NCI-H2227 treated with DMSO at 0.1 percent for 48 hours (cell line): ENCODE measurements at regions not wholly inside any gene's neighbourhood (a gene's known extent, or its start where the extent isn't known, plus 50 kb on each side); places are given as distances from the start of the nearest gene placed in this dataset.
"Not testable (repeated sequence)": the region's sequence is repeated elsewhere in the genome, so short reads cannot be mapped to it uniquely, and the experiment has no call there.

Experiments
- DNase-seq: peaks from one replicate; lab custom pipeline; 2025; lab: John Stamatoyannopoulos, UW

DNA sequence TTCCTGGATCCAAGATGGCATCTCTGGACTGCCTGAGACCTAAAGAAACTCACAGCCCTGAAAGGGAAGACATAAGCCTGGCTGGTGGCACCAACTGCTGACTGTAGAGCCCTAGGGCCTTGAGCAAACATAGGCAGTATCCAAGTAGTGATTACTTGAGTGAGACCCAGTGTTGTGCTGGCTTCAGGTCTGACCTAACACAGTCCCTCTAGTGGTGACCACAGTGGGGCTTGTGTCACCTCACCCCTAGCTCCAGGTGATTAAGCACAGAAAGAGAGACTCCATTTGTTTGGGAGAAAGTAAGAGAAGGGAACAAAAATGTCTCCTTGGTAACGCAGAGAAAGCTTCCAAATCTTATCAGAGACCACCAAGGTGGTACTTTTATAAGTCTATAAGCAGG, 496.3 kb upstream of the HTR2C start:
- DNase-seq: no peak

DNA sequence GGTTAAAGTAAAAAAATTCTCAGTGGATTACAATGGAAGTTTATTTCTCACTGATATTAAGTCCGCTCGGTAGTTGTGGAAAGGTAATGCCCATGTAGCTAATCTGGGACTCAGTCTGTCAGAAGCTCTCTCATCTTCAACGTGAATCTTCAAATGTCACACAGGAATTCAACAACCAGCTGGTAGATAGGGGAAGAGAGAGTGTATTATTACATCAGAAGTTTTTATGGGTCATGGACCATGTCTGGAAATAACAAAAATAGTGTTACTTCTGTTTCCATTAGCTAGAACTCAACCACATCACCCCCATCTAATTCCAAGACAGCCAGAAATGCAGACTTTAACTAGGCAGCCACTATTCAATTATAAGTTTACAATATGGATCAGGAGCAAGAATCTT, 506.1 kb upstream of the HTR2C start:
- DNase-seq: no peak

DNA sequence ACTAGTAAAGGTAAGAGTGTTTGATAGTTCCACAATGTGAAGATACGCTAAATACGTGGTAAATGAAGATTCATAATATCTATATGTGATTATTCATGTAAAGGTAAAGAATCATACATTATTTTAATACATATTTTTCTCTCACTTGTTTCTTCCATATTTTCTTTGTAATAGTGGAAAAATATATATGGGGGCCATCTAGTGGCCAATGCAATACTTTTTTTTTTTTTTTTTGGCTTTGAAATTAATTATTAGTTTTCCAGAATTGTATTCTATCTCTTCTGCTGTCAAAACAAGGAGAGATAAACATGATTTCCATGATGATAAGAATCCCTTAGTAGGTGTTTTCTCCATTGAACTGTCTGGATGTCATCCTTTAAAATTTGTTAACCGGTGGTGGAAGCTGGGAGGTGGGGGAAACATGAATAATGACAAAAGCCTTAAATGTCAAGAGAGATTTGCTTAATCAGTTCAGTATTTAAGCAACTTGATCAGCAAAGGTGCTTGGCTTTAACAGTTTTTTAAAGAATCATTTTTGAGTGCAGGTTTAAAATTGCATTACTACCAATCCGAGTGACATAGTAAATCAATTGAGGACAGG, 508.7 kb upstream of the HTR2C start:
- DNase-seq: no peak

DNA sequence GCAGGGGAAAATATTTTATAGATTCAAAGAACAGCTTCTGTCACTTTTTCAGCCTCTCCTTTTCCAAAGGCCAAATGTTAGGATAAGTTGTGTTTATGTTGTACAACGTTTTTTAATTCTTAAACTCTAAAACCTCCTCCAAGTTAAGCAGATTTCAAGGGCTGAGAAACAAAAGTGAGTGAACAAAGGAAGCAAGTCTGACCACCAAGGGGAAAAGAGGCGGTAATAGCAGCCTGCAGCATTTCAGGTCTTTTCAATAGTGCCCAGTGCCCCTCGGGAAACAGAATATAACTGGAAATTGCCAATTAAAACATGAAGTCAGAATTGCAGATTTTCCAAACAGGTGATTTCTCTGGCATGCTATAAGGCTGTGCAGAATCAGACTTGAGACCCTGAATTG, 510.0 kb upstream of the HTR2C start:
- DNase-seq: no peak

DNA sequence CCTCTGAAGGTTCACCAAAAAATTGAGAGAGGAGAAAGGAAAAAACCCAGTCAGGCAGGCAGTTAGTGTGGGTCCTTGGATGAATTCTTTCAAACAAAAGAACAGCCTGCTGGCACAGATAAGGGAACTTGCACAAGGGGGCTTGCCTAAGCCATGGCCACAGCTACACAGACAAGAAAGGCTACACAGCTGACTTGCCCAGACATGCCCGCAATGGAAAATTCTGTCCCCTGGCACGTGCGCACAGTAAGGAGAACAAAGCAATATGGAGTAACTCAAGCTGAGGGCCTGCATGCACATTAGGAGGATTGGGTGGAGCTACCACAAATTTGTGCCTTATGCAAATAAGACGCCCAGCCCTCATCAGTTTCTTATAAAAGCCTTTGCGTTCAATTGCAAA, 512.5 kb upstream of the HTR2C start:
- no peak for DNase-seq

DNA sequence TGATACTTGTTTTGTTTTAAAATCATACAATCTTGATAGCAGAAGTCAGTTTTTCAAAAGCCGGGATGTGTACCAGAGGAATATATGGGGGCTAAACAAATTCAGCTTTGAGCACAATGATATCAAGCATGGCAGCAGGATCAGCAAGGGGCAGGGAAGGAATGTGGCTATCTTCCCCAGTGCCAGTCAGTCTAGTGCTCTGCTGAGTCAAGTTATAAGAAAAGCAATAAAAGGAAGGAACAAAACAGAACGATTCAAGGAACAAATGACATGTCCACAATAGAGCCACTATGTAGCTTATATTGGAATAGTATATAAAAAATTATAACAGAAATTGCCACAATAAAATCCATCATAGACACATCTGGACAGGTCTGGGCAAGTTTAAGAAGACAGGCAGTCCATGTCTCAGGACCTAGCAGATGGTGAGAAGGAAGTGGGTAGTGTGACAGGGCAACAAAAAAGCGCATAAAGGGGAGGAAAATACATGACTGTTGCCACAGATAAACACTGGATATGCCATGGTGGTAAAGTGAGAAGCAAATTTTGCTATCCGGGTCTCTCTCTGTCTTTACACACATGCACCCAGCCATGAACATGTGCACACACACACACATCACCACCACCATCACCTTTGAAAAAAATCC, 518.2 kb upstream of the HTR2C start:
- no peak for DNase-seq

DNA sequence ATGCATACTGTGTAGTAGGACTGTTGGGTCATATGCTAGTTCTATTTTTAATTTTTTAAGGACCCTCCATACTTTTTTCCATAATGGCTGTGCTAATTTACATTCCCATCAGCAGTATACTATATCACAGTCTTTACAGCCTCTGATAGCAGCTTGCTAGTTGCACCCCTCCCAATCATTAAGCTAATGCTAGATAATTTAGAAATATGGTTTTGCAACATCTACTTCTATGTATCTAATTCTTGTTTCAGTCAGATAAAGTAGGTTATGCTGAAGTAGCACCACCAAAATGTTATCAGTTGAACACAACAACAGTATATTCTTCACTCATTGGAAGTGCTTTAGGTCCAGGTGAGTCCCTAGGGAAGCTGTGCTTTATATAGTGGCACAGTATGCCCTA, 522.7 kb upstream of the HTR2C start:
- no peak for DNase-seq

DNA sequence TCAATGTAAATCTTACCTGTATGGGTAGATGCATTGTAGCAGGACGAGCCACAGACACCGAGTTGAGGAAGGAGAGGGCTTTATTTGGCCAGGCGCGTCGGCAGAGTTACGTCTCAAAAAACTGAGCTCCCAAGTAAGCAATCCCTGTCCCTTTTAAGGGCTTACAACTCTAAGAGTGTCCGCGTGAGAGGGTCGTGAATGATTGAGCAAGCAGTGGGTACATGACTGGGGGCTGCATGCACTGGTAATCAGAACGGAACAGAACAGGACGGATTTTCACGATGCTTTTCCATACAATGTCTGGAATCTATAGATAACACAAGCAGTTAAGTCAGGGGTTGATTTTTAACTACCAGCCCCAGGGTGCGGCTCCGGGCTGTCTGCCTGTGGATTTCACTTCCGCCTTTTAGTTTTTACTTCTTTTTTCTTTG, 524.9 kb upstream of the HTR2C start:
- no peak for DNase-seq

DNA sequence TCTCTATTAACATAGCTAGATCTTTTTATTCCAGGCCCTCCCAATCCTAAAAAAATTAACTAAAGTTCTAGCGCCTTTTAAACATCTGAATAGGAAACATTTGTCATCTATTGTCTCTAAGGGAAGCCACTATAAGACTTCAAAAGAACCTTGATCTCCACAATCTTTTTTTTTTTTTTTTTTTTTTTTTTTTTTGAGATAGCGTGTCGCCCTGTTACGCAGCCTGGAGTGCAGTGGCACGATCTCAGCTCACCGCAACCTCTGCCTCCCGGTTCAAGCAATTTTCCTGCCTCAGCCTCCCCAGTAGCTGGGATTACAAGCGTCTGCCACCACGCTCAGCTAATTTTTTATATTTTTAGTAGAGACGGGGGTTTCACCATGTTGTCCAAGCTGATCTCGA, 526.5 kb upstream of the HTR2C start:
- DNase-seq: not testable (repeated sequence)

DNA sequence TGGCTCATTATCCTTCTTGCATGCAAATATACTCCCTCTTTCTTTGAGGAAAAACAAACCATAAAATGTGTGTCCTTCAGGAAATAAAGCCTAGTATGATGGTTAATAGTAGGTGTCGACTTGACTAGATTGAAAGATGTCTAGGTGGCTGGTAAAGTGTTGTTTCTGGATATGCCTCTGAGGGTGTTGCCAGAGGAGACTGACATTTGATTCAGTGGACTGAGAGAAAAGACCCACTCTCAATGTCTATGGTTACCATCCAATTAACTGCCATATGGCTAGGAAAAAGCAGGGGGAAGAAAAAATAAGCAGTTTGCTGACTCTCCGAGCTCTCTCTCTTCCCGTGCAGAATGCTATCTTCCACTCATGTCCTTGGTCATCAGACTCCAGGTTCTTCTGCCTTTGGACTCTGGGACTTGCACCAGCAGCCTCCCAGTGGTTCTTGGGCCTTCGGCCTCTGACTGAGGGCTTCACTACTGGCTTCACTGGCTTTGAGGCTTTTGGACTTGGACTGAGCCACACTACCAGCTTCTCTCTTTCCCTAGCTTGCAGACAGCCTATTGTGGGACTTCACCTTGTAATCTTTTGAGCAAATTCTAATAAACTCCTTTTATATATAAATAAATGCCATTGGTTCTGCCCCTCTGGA, 532.1 kb upstream of the HTR2C start:
- DNase-seq: no peak

DNA sequence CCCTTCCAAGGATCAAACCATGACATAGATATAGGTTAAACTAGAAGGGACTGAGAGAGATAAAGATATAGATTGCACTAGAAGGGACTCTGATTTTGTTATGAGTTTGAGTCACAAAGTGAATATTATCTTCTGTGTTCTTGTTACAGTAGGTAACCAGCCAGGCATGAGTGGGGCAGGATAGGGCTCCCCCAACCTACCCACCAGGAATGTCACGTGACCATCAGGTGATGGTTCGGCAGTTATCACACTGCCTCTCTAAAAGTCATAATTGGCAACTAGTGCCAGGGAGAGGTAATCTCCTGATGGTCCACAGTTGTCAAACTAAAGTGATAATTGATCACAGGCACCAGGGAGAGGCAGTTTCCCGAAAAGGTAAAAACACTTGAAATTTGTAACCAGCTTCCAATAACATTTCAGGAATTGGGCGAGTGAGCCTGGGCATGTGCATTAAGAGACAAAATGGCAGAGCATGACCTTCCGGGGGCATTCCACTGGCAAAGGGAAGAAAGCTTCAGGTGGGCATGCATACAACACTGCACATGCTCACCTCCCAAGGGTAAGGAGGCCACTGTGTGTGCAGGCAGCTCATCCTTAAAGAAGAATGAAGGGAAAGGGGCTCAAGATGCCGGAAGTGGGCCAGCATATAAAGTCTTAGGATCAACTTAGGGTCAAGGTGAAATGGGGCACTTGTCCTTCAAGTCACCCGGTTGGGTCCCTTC, 533.6 kb upstream of the HTR2C start:
- no peak for DNase-seq

DNA sequence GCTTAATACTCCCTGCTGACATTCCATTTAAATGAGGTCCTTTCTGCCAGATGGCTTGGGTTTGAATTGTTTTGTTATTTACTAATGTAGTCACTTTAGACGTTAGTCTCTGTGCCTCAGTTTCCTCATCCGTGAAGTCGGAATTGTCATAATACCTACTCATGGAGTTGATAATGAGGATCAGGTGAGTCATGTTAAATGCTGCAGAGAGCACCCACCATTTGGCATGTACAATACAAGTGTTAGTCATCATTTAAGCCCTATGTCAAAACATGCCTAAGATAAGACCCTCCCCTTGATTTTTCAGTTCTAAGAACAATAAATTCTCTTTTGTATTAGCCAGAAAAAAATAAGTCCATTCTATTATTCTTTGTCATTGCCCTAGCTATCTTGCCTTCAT, 534.8 kb upstream of the HTR2C start:
- DNase-seq: no peak

DNA sequence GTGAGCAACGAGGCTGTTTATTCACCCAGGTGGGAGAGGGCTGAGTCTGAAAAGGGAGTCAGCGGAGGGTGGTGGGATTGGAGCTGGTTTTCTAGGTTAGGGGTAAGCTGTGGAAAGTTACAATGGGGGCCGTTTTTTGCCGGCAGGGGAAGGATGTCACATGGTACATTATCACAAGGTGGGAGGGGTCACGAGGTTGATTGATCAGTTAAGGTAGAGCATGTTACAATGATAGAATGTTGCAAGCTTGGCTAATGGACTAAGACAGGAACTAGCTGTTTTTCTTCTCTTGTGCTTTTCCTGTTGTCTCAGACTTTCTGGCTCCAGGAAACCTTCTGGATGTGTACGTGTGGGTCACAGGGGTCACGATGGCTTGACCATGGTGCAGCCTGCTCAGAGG, 536.3 kb upstream of the HTR2C start:
- DNase-seq: no peak

DNA sequence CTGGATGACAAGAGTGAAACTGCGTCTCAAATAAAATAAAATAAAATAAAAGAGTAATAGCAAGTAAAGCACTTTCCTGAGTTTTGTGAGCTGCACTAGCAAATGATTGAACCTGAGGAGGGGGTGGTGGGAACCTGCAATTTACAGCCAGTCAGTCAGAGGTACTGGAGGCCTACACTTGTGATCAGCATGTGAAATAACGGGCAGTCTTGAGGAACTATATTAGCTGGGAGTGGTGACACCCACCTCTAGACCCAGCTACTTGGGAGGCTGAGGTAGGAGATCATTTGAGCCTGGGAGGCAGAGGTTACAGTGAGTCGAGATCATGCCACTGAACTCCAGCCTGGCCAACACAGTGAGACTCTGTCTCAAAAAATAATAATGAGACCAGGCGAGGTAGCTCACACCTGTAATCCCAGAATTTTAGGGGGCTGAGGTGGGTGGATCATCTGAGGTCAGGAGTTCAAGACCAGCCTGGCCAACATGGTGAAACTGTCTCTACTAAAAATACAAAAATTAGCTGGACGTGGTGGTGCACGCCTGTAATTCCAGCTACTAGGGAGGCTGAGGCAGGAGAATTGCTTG, 537.1 kb upstream of the HTR2C start:
- DNase-seq: no peak

DNA sequence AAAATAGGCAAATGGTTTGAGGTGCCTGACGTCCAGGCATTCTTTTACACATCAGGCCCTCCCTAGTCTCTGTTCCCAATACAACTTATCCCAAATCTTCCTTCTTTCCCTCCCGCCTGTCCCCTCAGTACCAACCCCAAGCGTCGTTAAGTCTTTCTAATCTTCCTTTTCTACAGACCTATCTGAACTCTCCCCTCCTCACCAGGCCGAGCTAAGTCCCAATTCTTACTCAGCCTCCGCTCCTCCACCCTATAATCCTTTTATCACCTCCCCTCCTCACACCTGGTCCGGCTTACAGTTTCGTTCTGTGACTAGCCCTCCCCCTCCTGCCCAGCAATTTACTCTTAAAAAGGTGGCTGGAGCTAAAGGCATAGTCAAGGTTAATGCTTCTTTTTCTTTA, 542.4 kb upstream of the HTR2C start:
- not testable (repeated sequence) for DNase-seq

DNA sequence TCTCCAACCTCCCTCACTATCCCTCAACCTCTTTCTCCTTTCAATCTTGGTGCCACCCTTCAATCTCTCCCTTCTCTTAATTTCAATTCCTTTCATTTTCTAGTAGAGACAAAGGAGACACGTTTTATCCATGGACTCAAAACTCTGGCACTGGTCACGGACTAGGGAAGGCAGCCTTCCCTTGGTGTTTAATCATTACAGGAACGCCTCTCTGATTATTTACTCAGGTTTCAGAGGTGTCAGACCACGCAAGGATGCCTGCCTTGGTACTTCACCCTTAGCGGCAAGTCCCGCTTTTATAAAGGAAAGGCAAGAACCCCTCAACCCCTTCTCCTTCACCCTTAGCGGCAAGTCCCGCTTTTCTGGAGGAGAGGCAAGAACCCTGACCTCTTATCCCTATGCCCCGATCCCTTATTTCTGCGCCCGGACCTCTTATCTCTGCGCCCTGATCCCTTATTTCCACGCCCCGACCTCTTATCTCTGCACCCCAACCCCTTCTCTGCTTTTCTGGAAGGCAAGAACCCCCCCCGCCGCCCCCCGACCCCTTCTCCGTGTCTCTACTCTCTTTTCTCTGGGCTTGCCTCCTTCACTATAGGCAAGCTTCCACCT, 543.1 kb upstream of the HTR2C start:
- DNase-seq: not testable (repeated sequence)

DNA sequence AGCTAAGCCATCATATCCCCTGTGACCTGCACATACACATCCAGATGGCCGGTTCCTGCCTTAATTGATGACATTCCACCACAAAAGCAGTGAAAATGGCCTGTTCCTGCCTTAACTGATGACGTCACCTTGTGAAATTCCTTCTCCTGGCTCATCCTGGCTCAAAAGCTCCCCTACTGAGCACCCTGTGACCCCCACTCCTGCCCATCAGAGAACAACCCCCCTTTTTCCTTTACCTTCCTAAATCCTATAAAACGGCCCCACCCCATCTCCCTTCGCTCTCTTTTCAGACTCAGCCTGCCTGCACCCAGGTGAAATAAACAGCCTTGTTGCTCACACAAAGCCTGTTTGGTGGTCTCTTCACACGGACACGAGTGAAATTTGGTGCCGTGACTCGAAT, 543.8 kb upstream of the HTR2C start:
- DNase-seq: not testable (repeated sequence)

DNA sequence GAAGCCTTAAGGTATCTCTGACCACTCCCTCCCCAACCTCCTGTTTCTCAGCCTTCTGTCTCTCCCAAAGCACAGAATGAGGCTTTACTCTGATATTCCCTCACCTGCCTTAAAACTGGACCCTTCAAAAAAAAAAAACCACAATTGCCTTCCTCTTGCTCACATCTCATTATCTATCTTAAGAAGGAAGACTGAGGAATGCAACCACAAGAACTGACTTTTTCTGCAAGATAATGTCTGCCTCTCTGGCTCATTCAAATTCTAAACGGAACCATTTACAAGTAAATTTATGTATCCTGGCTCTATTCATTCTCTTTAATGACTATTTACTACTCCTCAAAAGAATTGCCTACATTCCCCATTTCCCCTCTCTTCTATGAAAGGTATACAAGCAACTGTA, 545.5 kb upstream of the HTR2C start:
- DNase-seq: no peak

DNA sequence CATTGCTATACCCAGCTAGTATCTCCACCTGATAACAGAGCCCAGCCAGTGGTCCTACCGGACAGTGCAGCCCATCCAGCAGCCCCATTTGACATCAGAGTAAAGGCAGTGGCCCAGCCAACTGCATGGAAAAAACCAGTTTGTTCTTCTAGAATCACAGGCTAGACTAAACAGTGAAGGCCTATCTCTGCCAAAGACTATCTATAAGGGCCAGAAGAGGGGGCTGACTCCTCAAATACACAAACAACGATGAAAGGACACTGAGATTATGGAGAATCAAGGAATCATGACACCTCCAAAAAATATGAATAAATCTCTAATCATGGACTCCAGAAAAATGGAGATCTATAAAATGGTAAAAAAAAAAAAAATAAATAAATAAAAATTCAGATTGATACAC, 546.4 kb upstream of the HTR2C start:
- DNase-seq: no peak

DNA sequence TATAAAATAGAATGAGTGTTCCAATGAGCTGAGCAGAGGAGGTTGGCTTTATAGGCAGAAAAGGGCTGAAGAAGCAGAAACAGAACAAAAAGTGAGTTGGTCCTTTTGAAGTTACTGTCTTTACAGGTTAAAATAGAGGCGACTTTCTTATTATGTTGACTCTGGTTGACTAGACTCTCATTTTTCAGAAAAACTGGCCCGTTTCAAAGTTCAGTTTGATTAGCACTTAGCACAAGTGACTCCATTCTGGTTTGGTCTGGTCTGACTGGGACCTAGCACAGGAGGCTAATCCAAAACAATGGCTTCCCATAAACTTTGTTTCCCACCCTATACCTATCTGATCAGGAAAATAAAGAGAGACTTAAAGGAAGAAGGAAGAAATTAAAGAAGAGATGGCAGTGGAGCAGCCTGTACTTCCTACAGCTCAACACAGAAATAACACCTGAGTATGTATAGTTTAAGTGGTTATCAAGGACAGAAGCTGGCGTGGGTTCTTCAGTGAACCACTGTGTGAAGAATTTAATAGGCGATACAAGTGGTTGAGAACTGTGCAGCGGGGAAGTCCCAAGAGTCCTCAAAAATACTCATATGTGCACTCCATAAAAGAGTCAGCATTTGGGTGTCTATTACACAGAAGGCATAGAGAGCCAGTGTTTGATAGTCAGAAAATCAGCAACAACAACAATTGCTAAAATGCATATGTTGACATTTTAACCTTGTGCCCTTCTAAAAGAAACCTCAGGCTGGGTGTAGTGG, 554.8 kb upstream of the HTR2C start:
- DNase-seq: no peak

DNA sequence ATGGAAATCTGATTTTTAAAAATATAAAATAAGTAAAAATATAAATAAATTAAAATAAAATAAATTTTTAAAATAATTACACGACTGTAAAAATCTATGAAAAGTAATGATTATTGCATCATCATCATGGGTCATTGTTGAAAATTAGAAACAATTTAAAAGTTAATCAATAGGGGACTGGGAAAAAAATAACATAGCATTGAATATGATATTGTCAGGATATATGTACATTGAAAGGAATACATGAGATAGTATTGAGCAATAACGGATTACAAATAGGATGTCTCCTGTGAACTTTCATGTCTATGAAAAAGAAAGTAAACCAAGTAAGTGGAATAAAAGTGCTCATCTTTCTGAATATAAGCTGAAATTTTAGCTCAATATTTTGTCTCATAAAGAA, 566.8 kb upstream of the HTR2C start:
- no peak for DNase-seq

DNA sequence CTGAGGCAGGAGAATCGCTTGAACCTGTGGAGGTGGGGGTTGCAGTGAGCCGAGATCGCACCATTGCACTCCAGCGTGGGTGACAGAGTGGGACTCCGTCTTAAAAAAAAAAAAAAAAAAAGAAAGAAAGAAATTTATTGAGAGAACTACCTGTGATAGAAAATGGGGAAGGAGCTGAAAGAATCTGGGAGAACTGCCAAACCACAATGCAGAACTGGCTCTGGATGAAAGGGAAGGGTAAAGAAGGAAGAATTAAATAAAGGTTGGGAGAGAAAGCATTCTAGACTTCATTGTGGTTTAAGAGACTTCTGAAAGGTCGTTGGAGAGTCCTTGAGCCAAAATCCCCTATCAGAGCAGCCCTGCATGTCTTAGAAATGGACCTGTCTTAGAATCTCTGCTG, 567.9 kb upstream of the HTR2C start:
- DNase-seq: no peak
